Keratinocyte (primary cell): ENCODE measurements at regions not wholly inside any gene's neighbourhood (a gene's known extent, or its start where the extent isn't known, plus 50 kb on each side); places are given as distances from the start of the nearest gene placed in this dataset.

Experiments used
- DNase-seq: peaks from one replicate; pipeline ENCODE4 v3.0.0-alpha.2; 2011; ENCODE audit warnings: low read depth, missing footprints, low spot score
- FAIRE-seq: peaks from 2 replicates; lab custom pipeline; 2011; peaks lifted over from hg19 to GRCh38; lab: Jason Lieb, UNC
- H2AFZ ChIP-seq: 2 replicates; pipeline ENCODE4 v1.6.0; 2012; ENCODE audit warnings: low read length, control low read depth, inconsistent platforms; ENCODE audit not compliant: control insufficient read depth
- H3K27ac ChIP-seq: 2 replicates; pipeline ENCODE4 v1.5.1; 2011; ENCODE audit warnings: low read length; ENCODE audit not compliant: control insufficient read depth, insufficient read depth
- H3K27me3 ChIP-seq: 3 replicates; pipeline ENCODE4 v1.6.0; 2011; ENCODE audit warnings: low read length; ENCODE audit not compliant: control insufficient read depth, insufficient read depth; ENCODE audit errors: extremely low read depth
- H3K36me3 ChIP-seq, 2 experiments: 2 replicates in 1 of 2; 3 replicates in 1 of 2; pipeline ENCODE4 v1.5.1; 2011; ENCODE audit warnings: low read length in 2 of 2, mild to moderate bottlenecking in 1 of 2; ENCODE audit not compliant: control insufficient read depth in 2 of 2, insufficient read depth in 2 of 2; ENCODE audit errors: extremely low read depth in 1 of 2
- H3K4me1 ChIP-seq: 3 replicates; pipeline ENCODE4 v1.5.1; 2011; ENCODE audit warnings: low read length; ENCODE audit not compliant: control insufficient read depth, insufficient read depth; ENCODE audit errors: extremely low read depth
- H3K4me2 ChIP-seq: 3 replicates; pipeline ENCODE4 v1.6.0; 2011; ENCODE audit warnings: low read depth, low read length; ENCODE audit not compliant: control insufficient read depth, insufficient read depth; ENCODE audit errors: extremely low read depth
- H3K4me3 ChIP-seq, 3 experiments: fragments of 200-600 bp in 1 of 3; sonication (generic) in 1 of 3; 2 replicates in 2 of 3; 3 replicates in 1 of 3; pipeline ENCODE4 v1.5.1; 2011 to 2016; ENCODE audit warnings: low read length in 3 of 3, mild to moderate bottlenecking in 3 of 3, control low read depth in 2 of 3, inconsistent platforms in 1 of 3, low read depth in 1 of 3, mixed read lengths in 1 of 3, mixed run types in 1 of 3, moderate library complexity in 1 of 3; ENCODE audit not compliant: control insufficient read depth in 2 of 3, insufficient read depth in 2 of 3; ENCODE audit errors: extremely low read depth in 1 of 3
- H3K79me2 ChIP-seq: 2 replicates; pipeline ENCODE4 v1.6.0; 2012; ENCODE audit warnings: low read length; ENCODE audit not compliant: control insufficient read depth, insufficient read depth
- H3K9ac ChIP-seq: 3 replicates; pipeline ENCODE4 v1.6.0; 2011; ENCODE audit warnings: low read length; ENCODE audit not compliant: control insufficient read depth, insufficient read depth; ENCODE audit errors: extremely low read depth
- H3K9me1 ChIP-seq: 3 replicates; pipeline ENCODE4 v1.6.0; 2011; ENCODE audit warnings: low read length; ENCODE audit not compliant: control insufficient read depth, insufficient read depth; ENCODE audit errors: extremely low read depth
- H3K9me3 ChIP-seq: 2 replicates; pipeline ENCODE4 v1.5.1; 2012; ENCODE audit warnings: low read depth, low read length; ENCODE audit not compliant: control insufficient read depth
- H4K20me1 ChIP-seq: 3 replicates; pipeline ENCODE4 v1.6.0; 2011; ENCODE audit warnings: low read length; ENCODE audit not compliant: control insufficient read depth, insufficient read depth; ENCODE audit errors: extremely low read depth
- CTCF ChIP-seq, 3 experiments: IDR thresholded peaks in 1 of 3; conservative IDR thresholded peaks in 1 of 3; optimal IDR thresholded peaks in 1 of 3; 2 replicates in 2 of 3; 3 replicates in 1 of 3; pipeline versions ENCODE3 to v1.5.1; 2011; ENCODE audit warnings: low read length in 3 of 3, mild to moderate bottlenecking in 3 of 3, moderate library complexity in 2 of 3, control low read depth in 1 of 3, inconsistent platforms in 1 of 3; ENCODE audit not compliant: insufficient read depth in 2 of 3; ENCODE audit errors: extremely low read depth in 1 of 3
- EZH2 ChIP-seq: IDR thresholded peaks from one replicate; pipeline ENCODE4 v1.6.1; 2012; ENCODE audit warnings: inconsistent platforms, mild to moderate bottlenecking, low read length, moderate library complexity
- dilution Hi-C: fragments of 300-500 bp; cut with MboI; formaldehyde crosslinking; loops from one replicate; pipeline ENCODE4 v1.7.0; 2020; ENCODE audit warnings: low sequenced_read_pairs; ENCODE audit not compliant: extremely low pct_ligation_motif_present

- no peak overlapping the region for H2AFZ ChIP-seq
- no peaks in the 10 kb centered on the region for H3K9me3 ChIP-seq
- TF ChIP-seq EZH2 (no peak), CTCF (optimal IDR thresholded peaks at IDR 0.05 in 1 of 3, IDR thresholded peaks at IDR 0.05 in 1 of 3, conservative IDR thresholded peaks at IDR 0.05 in 1 of 3; ENCODE audit: extremely low read depth in 1 of 3, insufficient read depth in 2 of 3, low read length in 3 of 3) (no peak)
- no peaks in the 10 kb centered on the region for H4K20me1 ChIP-seq
- H3K4me3 ChIP-seq = no peak overlapping the region
- H3K36me3 ChIP-seq = no peaks in the 10 kb centered on the region
- H3K4me1 ChIP-seq = no peaks in the 10 kb centered on the region
- no peak overlapping the region for H3K9ac ChIP-seq
- FAIRE-seq (no peak), DNase-seq (no peak)
- H3K27me3 ChIP-seq = no peaks in the 10 kb centered on the region
- H3K4me2 ChIP-seq = no peak overlapping the region
- no peaks in the 10 kb centered on the region for H3K9me1 ChIP-seq
- dilution Hi-C loops = no loop called here
- no peaks in the 10 kb centered on the region for H3K79me2 ChIP-seq
- H3K27ac ChIP-seq = no peak overlapping the region
These were observed 170.1 kb upstream of the ONECUT1 start for GRCh38 chr15:52960283-52960682.

- Histone ChIP-seq H2AFZ (no peak overlapping the region), H3K9ac (no peak overlapping the region), H3K4me2 (no peak overlapping the region), H3K9me1 (no peaks in the 10 kb centered on the region), H3K27me3 (no peaks in the 10 kb centered on the region), H3K4me1 (no peaks in the 10 kb centered on the region), H4K20me1 (no peaks in the 10 kb centered on the region), H3K4me3 (no peak overlapping the region), H3K79me2 (no peaks in the 10 kb centered on the region), H3K36me3 (no peaks in the 10 kb centered on the region), H3K9me3 (no peaks in the 10 kb centered on the region), H3K27ac (no peak overlapping the region)
- dilution Hi-C loops = no loop called here
- TF ChIP-seq CTCF (optimal IDR thresholded peaks at IDR 0.05 in 1 of 3, IDR thresholded peaks at IDR 0.05 in 1 of 3, conservative IDR thresholded peaks at IDR 0.05 in 1 of 3; ENCODE audit: extremely low read depth in 1 of 3, insufficient read depth in 2 of 3, low read length in 3 of 3) (no peak), EZH2 (no peak)
- FAIRE-seq (no peak), DNase-seq (no peak)
These were observed 153.6 kb upstream of the ONECUT1 start for GRCh38 chr15:52943746-52944145.
